ENCODE measurements at regions not wholly inside any gene's neighbourhood (a gene's known extent, or its start where the extent isn't known, plus 50 kb on each side); places are given as distances from the start of the nearest gene placed in this dataset.

GRCh38 chrX:121320441-121320840 lies 273.0 kb downstream of the GLUD2 start:
- H3K27ac ChIP-seq, result no peak overlapping the region
- no peak for TF ChIP-seq CTCF (IDR thresholded peaks at IDR 0.05)
- ATAC-seq (ENCODE audit: insufficient number of reproducible peaks, low FRiP score, low read depth) (no peak), DNase-seq (ENCODE audit: low spot score) (no peak)
- no peaks in the 10 kb centered on the region for H3K4me1 ChIP-seq (ENCODE audit: control insufficient read depth in 1 of 2, low read depth in 2 of 2)
- H3K36me3 ChIP-seq, result no peaks in the 10 kb centered on the region
- H3K4me3 ChIP-seq, result no peak overlapping the region
- H3K9me3 ChIP-seq, result no peaks in the 10 kb centered on the region
- H3K27me3 ChIP-seq (replicated peaks; ENCODE audit: insufficient read depth), result no peaks in the 10 kb centered on the region

DNA sequence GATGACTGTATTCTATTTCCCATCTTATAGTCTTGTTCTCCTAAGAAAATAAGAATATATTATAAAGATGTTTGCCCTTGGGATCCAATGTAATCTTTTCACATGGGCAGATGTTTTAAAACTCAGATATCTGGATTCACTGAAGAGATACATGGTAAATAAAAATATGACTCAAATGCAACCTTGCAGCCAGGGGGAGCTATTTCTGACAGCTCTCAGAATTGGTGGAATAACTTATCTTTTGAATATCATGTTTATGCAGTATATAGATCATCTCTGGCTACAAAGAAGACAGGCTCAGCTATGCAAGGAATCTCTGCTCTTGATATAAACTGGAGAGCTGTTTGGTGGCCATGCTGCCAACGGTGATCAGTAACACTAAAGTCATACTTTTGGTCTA lies 274.7 kb downstream of the GLUD2 start:
- DNase-seq (ENCODE audit: low spot score), result no peak
- no peak for ATAC-seq (ENCODE audit: insufficient number of reproducible peaks, low FRiP score, low read depth)
- Histone ChIP-seq H3K4me1 (ENCODE audit: control insufficient read depth in 1 of 2, low read depth in 2 of 2) (no peaks in the 10 kb centered on the region), H3K36me3 (no peaks in the 10 kb centered on the region), H3K9me3 (no peaks in the 10 kb centered on the region), H3K27ac (no peak overlapping the region), H3K27me3 (replicated peaks; ENCODE audit: insufficient read depth) (no peaks in the 10 kb centered on the region), H3K4me3 (no peak overlapping the region)
- no peak for TF ChIP-seq CTCF (IDR thresholded peaks at IDR 0.05)

- ATAC-seq (ENCODE audit: insufficient number of reproducible peaks, low FRiP score, low read depth) (no peak), DNase-seq (ENCODE audit: low spot score) (no peak)
- Histone ChIP-seq H3K4me1 (ENCODE audit: control insufficient read depth in 1 of 2, low read depth in 2 of 2) (no peaks in the 10 kb centered on the region), H3K9me3 (no peaks in the 10 kb centered on the region), H3K4me3 (no peak overlapping the region), H3K27ac (no peak overlapping the region), H3K27me3 (replicated peaks; ENCODE audit: insufficient read depth) (no peaks in the 10 kb centered on the region), H3K36me3 (no peaks in the 10 kb centered on the region)
- no peak for TF ChIP-seq CTCF (IDR thresholded peaks at IDR 0.05)
Observed at GRCh38 chrX:121323337-121323736, 275.9 kb downstream of the GLUD2 start.

GRCh38 chrX:121333942-121334341 lies 286.5 kb downstream of the GLUD2 start:
- ATAC-seq (ENCODE audit: insufficient number of reproducible peaks, low FRiP score, low read depth), result no peak
- Histone ChIP-seq H3K4me1 (ENCODE audit: control insufficient read depth in 1 of 2, low read depth in 2 of 2) (no peaks in the 10 kb centered on the region), H3K36me3 (no peaks in the 10 kb centered on the region), H3K27ac (no peak overlapping the region), H3K4me3 (no peak overlapping the region), H3K9me3 (no peaks in the 10 kb centered on the region), H3K27me3 (replicated peaks; ENCODE audit: insufficient read depth) (no peaks in the 10 kb centered on the region)
- no peak for TF ChIP-seq CTCF (IDR thresholded peaks at IDR 0.05)
- no peak for DNase-seq (ENCODE audit: low spot score)

DNA sequence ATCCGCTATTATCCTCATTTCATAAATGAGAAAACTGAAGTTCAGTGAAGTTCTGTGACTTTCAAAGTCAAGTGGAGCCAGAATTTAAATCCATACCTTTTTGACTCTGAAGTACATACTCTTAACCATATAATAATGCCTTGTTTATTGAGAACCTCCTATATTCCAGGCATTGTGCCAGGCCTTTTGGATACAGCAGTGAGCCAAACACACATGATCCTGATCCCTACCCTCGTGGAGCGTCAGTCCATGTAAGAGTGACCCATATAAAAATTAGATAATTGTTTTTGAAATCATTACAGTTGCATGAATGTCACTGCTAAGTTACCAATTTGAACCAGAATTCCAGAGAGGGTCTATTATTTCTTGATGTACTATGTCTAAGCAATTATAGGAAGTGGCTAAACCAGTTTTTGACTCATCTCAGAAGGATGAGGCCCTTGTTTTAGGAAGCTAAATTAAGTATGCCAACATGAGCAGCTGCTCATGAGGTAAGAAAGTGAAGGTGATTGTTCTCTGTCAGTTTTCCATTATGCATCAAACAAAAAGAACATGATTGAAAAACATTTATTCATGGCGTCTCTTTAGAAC lies 289.5 kb downstream of the GLUD2 start:
- no peak overlapping the region for H3K4me3 ChIP-seq
- no peak for TF ChIP-seq CTCF (IDR thresholded peaks at IDR 0.05)
- no peak overlapping the region for H3K27ac ChIP-seq
- H3K4me1 ChIP-seq (ENCODE audit: control insufficient read depth in 1 of 2, low read depth in 2 of 2), result no peaks in the 10 kb centered on the region
- no peaks in the 10 kb centered on the region for H3K27me3 ChIP-seq (replicated peaks; ENCODE audit: insufficient read depth)
- DNase-seq (ENCODE audit: low spot score) (no peak), ATAC-seq (ENCODE audit: insufficient number of reproducible peaks, low FRiP score, low read depth) (no peak)
- no peaks in the 10 kb centered on the region for H3K9me3 ChIP-seq
- no peaks in the 10 kb centered on the region for H3K36me3 ChIP-seq
